GM12891 (cell line): ENCODE measurements at regions not wholly inside any gene's neighbourhood (a gene's known extent, or its start where the extent isn't known, plus 50 kb on each side); places are given as distances from the start of the nearest gene placed in this dataset.

Source experiments
- DNase-seq: peaks from one replicate; pipeline ENCODE4 v3.0.0; 2011; ENCODE audit warnings: low spot score; ENCODE audit not compliant: insufficient read length
- FAIRE-seq: peaks from 2 replicates; lab custom pipeline; 2011; peaks lifted over from hg19 to GRCh38; lab: Jason Lieb, UNC
- PAX5 ChIP-seq: IDR thresholded peaks from 2 replicates; pipeline ENCODE4 v1.6.1; 2011; ENCODE audit warnings: low read length, moderate library complexity, mild to moderate bottlenecking; ENCODE audit not compliant: insufficient read depth, severe bottlenecking
- POLR2A ChIP-seq: IDR thresholded peaks from 2 replicates; pipeline ENCODE4 v1.6.1; 2011; ENCODE audit warnings: low read depth, low read length, control low read depth
- POLR2AphosphoS5 ChIP-seq: IDR thresholded peaks from 2 replicates; pipeline ENCODE4 v1.6.1; 2011; ENCODE audit warnings: low read depth, low read length, control low read depth
- POU2F2 ChIP-seq: IDR thresholded peaks from 2 replicates; pipeline ENCODE4 v1.6.1; 2011; ENCODE audit warnings: low read depth, mild to moderate bottlenecking, control low read depth, low read length, moderate library complexity
- SPI1 ChIP-seq: IDR thresholded peaks from 2 replicates; pipeline ENCODE4 v1.6.1; 2011; ENCODE audit warnings: low read depth, low read length, control low read depth
- TAF1 ChIP-seq: IDR thresholded peaks from 2 replicates; pipeline ENCODE4 v1.6.1; 2011; ENCODE audit warnings: low read depth, low read length, control low read depth

GRCh38 chr11:80831374-80831773, 1390.5 kb upstream of the TENM4 start:
- DNase-seq (no peak), FAIRE-seq (no peak)
- TF ChIP-seq TAF1 (no peak), POLR2A (no peak), PAX5 (no peak), POU2F2 (no peak), POLR2AphosphoS5 (no peak), SPI1 (no peak)

DNA sequence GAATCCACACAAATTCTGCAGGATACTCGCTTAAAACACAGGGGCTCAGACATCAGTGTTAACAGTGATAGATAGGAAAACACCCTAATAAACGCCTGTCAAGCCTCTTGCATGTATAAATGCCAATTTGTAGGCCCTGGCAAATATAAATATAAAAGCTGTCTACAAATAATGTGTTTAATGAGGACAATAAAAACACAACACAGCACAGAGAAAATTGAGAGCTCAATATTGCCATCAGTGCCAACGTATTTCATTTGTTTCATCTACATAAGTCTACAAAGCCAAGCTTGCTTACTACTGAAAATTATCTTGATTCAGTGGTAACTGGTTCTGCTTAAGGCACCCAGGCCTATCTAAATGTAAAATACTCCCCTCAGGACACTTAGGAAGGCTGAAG, 1387.0 kb upstream of the TENM4 start:
- DNase-seq (no peak), FAIRE-seq (no peak)
- TF ChIP-seq POU2F2, result no peak
- no peak for TF ChIP-seq SPI1
- no peak for TF ChIP-seq POLR2AphosphoS5
- TF ChIP-seq PAX5, result no peak
- no peak for TF ChIP-seq TAF1
- TF ChIP-seq POLR2A, result no peak

DNA sequence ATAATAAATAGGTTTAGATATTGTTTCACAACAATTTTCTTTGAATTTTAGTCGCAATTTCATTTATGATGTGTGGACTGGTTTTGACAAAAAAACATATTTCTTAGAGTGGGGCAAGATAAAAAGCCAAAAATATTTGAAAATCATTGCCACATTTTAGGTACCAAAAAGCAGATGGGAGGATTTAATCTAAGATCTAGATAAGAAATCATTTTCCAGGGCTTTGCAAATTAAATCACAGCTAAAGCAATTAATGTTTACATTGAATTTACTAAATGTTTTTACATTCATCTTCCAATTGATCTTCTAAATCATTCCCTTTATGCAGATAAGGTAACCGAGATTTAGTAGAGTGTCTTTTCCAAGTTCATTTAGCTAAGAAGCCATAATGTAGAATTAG, 1386.0 kb upstream of the TENM4 start:
- FAIRE-seq (no peak), DNase-seq (no peak)
- TF ChIP-seq SPI1 (no peak), POLR2A (no peak), TAF1 (no peak)

DNA sequence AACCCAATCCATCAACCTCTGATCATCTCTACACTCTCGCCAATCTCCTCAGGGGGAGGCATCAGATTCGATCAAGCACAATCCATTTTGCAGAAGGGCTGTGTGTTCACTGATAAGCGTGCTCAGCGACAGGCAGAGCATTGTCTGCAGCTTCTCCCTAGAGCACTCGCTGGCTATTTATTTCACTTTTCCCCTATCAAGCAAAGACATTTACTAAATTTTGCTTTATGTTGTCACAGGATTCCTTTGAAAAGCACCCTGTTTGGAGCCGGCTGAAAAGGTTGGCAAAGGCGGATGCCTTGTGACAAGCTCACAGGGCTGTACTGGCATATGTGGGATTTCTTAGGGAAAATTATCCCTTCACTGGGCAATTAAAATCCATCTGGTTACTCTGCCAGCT, 1381.5 kb upstream of the TENM4 start:
- no peak for FAIRE-seq
- no peak for DNase-seq
- TF ChIP-seq POU2F2 (no peak), POLR2AphosphoS5 (no peak), SPI1 (no peak), TAF1 (no peak), POLR2A (no peak), PAX5 (no peak)

DNA sequence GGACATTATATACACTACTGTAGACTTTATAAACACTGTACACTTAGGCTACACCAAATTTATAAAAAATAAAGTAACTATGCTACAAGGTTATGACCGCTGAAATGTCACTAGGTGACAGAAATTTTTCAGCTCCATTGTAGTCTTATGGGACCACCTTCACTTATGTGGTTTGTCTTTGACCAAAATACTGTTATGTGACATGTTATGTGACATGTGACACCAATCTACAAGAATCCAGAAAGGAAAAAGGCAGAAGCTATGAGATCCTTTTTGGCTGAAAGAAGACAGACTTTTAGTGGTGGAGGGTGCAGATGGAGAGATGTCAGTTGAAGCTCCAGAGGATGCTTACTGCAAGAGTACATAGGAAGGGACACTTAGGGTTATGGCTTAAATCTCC, 1378.4 kb upstream of the TENM4 start:
- TF ChIP-seq PAX5 (no peak), POLR2AphosphoS5 (no peak), POU2F2 (no peak), POLR2A (no peak), SPI1 (no peak), TAF1 (no peak)
- DNase-seq, result no peak
- FAIRE-seq, result no peak

- TF ChIP-seq POLR2AphosphoS5 (no peak), PAX5 (no peak), SPI1 (peak; percentile 76), POLR2A (no peak)
- FAIRE-seq (peak; percentile 90), DNase-seq (no peak)
Measured at GRCh38 chr11:80816966-80817365, 1376.1 kb upstream of the TENM4 start.

DNA sequence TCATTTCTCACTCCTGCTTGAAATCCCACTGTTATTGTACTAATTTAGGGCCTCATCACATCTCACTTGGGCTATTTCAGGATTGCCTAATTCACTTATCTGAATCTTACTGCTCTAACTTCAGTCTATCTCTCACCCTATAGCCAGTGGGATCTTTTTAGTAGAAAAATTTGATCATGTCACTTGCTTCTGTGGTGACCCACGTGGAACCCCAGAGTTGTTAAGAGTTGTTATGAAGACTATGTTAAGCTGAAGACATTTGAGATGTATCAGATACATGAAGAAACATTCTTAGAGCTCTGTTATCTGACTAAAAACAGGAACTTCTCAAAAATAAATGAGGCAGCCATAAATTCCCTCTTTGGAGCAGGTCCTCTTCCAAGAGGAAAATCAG, 1375.6 kb upstream of the TENM4 start:
- DNase-seq (no peak), FAIRE-seq (peak; percentile 13)
- no peak for TF ChIP-seq SPI1
- no peak for TF ChIP-seq TAF1
- TF ChIP-seq PAX5, result no peak
- TF ChIP-seq POLR2A, result no peak
- no peak for TF ChIP-seq POLR2AphosphoS5
- TF ChIP-seq POU2F2, result no peak

- TF ChIP-seq PAX5, result no peak
- TF ChIP-seq POLR2AphosphoS5, result no peak
- TF ChIP-seq SPI1, result peak; percentile 97
- no peak for TF ChIP-seq TAF1
- TF ChIP-seq POU2F2, result no peak
- no peak for TF ChIP-seq POLR2A
- FAIRE-seq (peak; percentile 88), DNase-seq (no peak)
Measured at GRCh38 chr11:80815752-80816453, 1375.1 kb upstream of the TENM4 start.

- DNase-seq, result no peak
- TF ChIP-seq POLR2A (no peak), SPI1 (no peak), PAX5 (no peak), POLR2AphosphoS5 (no peak), POU2F2 (no peak), TAF1 (no peak)
- no peak for FAIRE-seq
Measured at GRCh38 chr11:80814813-80815212, 1374.0 kb upstream of the TENM4 start.

DNA sequence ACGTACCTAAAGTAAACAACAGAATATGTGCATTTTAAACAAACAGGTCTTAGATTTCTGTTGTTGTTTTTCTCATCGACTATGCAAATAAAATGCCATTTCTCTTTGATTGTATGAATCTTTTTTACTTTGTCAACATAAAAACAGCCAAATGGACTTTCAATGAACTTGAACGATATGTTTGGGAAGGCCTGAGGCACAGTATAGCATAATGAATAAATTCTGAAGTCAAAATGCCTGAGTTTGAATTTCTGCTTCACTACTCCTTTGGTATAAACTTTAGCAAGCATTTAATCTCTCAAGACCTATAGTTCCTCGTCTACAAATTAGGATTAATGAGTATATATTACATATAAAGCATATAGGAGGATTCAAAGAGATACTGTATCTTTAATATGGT, 1369.9 kb upstream of the TENM4 start:
- FAIRE-seq, result no peak
- TF ChIP-seq POLR2A (no peak), POU2F2 (no peak), TAF1 (no peak), POLR2AphosphoS5 (no peak), SPI1 (no peak)
- no peak for DNase-seq
